Adrenal gland (tissue), 5 donors: ENCODE measurements at regions not wholly inside any gene's neighbourhood (a gene's known extent, or its start where the extent isn't known, plus 50 kb on each side); places are given as distances from the start of the nearest gene placed in this dataset.

Source experiments
- POLR2A ChIP-seq, 2 donors: fragments of 450-650 bp; IDR thresholded peaks; one replicate each; pipeline ENCODE4 v1.6.1; 2017; ENCODE audit warnings: antibody characterized with exemption in 2 of 2, mild to moderate bottlenecking in 2 of 2, moderate library complexity in 1 of 2
- TF ChIP-seq, protein P1 (sequence below), 6 experiments: fragments of 450-650 bp in 4 of 6; fragments of 200-600 bp in 2 of 6; sonication (generic) in 1 of 6; IDR thresholded peaks; 1 replicate in 5 of 6; 2 replicates in 1 of 6; pipeline versions ENCODE4 v1.5.1 to v1.8.0; 2016 to 2021; ENCODE audit warnings: antibody characterized with exemption in 6 of 6, mild to moderate bottlenecking in 2 of 6, moderate library complexity in 1 of 6
- donor health status: DM: no; HTN: no; CAD: no.

DNA sequence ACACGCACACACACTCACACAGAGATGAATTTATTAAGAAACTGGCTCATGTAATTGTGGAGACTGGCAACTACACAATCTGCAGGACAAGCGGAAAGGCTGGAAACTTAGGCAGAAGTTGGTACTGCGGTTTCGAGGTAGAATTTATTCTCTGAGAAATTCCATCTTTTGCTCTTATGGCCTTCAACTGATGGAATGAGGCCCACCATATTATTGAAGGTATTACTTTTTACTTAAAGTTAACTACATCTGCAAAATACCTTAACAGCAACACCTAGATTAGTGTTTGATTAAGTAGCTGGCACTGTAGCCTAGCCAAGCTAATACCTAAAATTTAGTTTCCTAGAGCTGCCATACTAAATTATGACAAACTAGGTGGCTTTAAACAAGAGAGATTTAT, 384.0 kb upstream of the UBE2E3 start:
- no peak for TF ChIP-seq POLR2A (IDR thresholded peaks at IDR 0.05)
- TF ChIP-seq, protein P1, sequence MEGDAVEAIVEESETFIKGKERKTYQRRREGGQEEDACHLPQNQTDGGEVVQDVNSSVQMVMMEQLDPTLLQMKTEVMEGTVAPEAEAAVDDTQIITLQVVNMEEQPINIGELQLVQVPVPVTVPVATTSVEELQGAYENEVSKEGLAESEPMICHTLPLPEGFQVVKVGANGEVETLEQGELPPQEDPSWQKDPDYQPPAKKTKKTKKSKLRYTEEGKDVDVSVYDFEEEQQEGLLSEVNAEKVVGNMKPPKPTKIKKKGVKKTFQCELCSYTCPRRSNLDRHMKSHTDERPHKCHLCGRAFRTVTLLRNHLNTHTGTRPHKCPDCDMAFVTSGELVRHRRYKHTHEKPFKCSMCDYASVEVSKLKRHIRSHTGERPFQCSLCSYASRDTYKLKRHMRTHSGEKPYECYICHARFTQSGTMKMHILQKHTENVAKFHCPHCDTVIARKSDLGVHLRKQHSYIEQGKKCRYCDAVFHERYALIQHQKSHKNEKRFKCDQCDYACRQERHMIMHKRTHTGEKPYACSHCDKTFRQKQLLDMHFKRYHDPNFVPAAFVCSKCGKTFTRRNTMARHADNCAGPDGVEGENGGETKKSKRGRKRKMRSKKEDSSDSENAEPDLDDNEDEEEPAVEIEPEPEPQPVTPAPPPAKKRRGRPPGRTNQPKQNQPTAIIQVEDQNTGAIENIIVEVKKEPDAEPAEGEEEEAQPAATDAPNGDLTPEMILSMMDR (IDR thresholded peaks at IDR 0.05), result no peak
